Activated CD8-positive, alpha-beta T cell treated with anti-CD3 and anti-CD28 coated beads for 36 hours (primary cell): ENCODE measurements at regions not wholly inside any gene's neighbourhood (a gene's known extent, or its start where the extent isn't known, plus 50 kb on each side); places are given as distances from the start of the nearest gene placed in this dataset.

Experiments
- ATAC-seq: fragments of 200-7000 bp; cut with Tn5 transposase; one replicate; pipeline ENCODE4 v1.10.0; 2021; ENCODE audit warnings: mild to moderate bottlenecking, moderate library complexity
- CTCF ChIA-PET: fragments of 350-600 bp; sonication (Branson Sonifier 250); formaldehyde crosslinking; loops from one replicate; lab custom pipeline; 2021; ENCODE audit warnings: antibody characterized with exemption; lab: Charles Lee
- POLR2A ChIA-PET: fragments of 350-600 bp; sonication (Branson Sonifier 250); formaldehyde crosslinking; loops from one replicate; lab custom pipeline; 2021; ENCODE audit warnings: antibody characterized with exemption; lab: Charles Lee
- DNase-seq: peaks from one replicate; pipeline ENCODE4 v3.0.0-alpha.2; 2020
- H3K27ac Mint-ChIP-seq: one replicate; pipeline ENCODE4 v1.8.0; 2021; ENCODE audit warnings: mild to moderate bottlenecking, mixed read lengths
- H3K27me3 Mint-ChIP-seq: one replicate; pipeline ENCODE4 v1.8.0; 2021; ENCODE audit warnings: mixed read lengths
- H3K36me3 Mint-ChIP-seq: one replicate; pipeline ENCODE4 v1.8.0; 2021; ENCODE audit warnings: low read depth, mixed read lengths
- H3K4me1 Mint-ChIP-seq: one replicate; pipeline ENCODE4 v1.8.0; 2021; ENCODE audit warnings: low read depth, mixed read lengths
- H3K4me3 Mint-ChIP-seq: one replicate; pipeline ENCODE4 v1.8.0; 2021; ENCODE audit warnings: mild to moderate bottlenecking, moderate library complexity, mixed read lengths
- H3K9me3 Mint-ChIP-seq: one replicate; pipeline ENCODE4 v1.8.0; 2021; ENCODE audit warnings: mixed read lengths
- intact Hi-C: fragments of 100-400 bp; cut with micrococcal nuclease; formaldehyde crosslinking; loops from one replicate; pipeline ENCODE4 v1.10.0; 2022
- TF ChIP-seq, protein P1 (sequence below): fragments of 200-600 bp; IDR thresholded peaks from one replicate; pipeline ENCODE4 v1.8.0; 2022; ENCODE audit warnings: antibody characterized with exemption, mild to moderate bottlenecking

DNA sequence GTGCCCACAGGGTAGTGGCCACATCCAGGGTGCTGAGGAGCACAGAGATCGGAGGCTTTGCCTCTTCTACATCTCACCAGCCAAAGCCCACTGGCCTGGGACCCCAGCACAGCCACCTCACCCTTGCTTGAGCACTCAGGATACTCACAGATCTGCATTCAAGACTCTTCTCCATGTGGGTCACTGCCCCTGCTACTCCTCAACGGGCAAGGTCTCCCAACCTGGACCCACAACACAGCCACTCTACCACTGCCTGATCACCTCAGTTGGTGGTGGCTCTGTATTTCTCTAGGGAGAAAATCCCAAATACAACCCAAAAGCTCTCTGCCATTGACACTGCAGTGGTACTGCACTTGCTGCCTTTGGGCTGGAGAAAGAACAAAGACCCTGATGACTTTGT is 190.3 kb upstream of the KLHL4 start:
- Mint-ChIP-seq H3K27me3 (no peaks in the 10 kb centered on the region), H3K4me3 (no peak overlapping the region), H3K27ac (no peak overlapping the region), H3K4me1 (no peaks in the 10 kb centered on the region), H3K36me3 (no peaks in the 10 kb centered on the region), H3K9me3 (no peaks in the 10 kb centered on the region)
- ChIA-PET CTCF (no interaction called here), POLR2A (no interaction called here)
- intact Hi-C loops: no loop called here
- DNase-seq (no peak), ATAC-seq (no peak)
- TF ChIP-seq, protein P1, sequence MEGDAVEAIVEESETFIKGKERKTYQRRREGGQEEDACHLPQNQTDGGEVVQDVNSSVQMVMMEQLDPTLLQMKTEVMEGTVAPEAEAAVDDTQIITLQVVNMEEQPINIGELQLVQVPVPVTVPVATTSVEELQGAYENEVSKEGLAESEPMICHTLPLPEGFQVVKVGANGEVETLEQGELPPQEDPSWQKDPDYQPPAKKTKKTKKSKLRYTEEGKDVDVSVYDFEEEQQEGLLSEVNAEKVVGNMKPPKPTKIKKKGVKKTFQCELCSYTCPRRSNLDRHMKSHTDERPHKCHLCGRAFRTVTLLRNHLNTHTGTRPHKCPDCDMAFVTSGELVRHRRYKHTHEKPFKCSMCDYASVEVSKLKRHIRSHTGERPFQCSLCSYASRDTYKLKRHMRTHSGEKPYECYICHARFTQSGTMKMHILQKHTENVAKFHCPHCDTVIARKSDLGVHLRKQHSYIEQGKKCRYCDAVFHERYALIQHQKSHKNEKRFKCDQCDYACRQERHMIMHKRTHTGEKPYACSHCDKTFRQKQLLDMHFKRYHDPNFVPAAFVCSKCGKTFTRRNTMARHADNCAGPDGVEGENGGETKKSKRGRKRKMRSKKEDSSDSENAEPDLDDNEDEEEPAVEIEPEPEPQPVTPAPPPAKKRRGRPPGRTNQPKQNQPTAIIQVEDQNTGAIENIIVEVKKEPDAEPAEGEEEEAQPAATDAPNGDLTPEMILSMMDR: no peak

DNA sequence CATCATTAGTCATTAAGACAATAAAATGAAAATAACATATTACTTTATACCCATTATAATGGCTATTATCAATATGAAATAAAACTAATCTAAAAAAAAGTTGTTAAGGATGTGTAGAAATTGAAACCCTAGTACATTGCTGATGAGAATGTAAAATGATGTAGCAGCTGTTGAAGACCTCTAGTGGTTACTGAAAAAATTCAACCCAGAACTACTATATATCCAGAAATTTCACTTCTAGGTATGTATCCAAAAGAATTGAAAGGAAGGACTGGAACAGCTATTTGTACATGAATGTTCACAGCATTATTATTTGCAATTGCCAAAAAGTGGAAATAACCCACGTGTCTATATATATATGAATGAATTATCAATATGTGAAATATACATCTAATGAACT is 180.3 kb upstream of the KLHL4 start:
- Mint-ChIP-seq H3K4me3 (no peak overlapping the region), H3K36me3 (no peaks in the 10 kb centered on the region), H3K27ac (no peak overlapping the region), H3K9me3 (no peaks in the 10 kb centered on the region), H3K4me1 (no peaks in the 10 kb centered on the region), H3K27me3 (no peaks in the 10 kb centered on the region)
- ChIA-PET POLR2A (no interaction called here), CTCF (interaction anchor here (0.6 kb wide), 1 partner anchor 165 kb away, joined by 3 read pairs; no protein-coding TSS in a partner anchor)
- DNase-seq: no peak
- no peak for ATAC-seq
- TF ChIP-seq, protein P1: no peak
- intact Hi-C loops: no loop called here

DNA sequence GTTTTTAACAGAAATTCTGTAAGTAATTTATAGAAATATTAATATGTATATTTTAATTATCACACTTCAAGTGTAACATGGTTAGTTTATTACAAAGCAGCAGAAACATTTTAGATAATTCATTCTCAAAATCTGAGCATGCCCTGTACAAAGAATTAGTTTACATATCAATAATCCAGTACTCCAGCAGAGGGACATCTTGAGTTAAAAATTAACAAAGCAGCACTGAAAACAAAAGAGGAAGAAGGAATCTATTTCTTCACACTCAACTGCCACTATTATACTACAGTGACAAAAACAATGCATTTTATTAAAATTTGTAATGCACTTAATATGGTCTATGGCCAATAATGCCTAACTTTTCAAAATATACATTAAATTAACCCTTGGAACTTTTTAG is 179.1 kb upstream of the KLHL4 start:
- H3K4me3 Mint-ChIP-seq: no peak overlapping the region

DNA sequence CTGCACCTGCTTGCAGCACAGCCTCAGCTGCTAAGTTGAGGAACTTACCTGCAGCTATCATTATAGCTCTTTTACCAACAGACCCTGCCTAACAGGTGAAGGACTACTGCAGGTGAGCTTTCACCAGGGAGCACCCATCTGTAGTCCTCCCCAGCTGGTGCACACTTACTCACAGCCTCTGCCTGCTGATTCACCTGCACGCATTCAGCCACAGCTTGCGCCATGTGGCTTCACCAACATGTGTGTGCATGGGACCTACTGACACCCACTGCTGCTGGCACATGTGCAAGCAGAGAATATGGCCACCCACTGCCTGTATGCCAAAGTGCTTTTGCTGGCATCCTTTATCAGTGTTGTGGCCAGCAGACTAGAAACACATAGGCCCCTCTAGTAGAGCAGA is 146.7 kb upstream of the KLHL4 start:
- Mint-ChIP-seq H3K9me3 (no peaks in the 10 kb centered on the region), H3K27me3 (no peaks in the 10 kb centered on the region), H3K27ac (no peak overlapping the region), H3K4me1 (no peaks in the 10 kb centered on the region), H3K4me3 (no peak overlapping the region), H3K36me3 (no peaks in the 10 kb centered on the region)
- CTCF ChIA-PET: no interaction called here
- intact Hi-C loops: no loop called here
- ATAC-seq (no peak), DNase-seq (no peak)
- POLR2A ChIA-PET: interaction anchor here (0.6 kb wide), 1 partner anchor 1556 kb away, joined by 3 read pairs; no protein-coding TSS in a partner anchor
- TF ChIP-seq, protein P1: no peak

More for the DNA sequence above, 179.1 kb upstream of the KLHL4 start:
- Mint-ChIP-seq H3K36me3 (no peaks in the 10 kb centered on the region), H3K27me3 (no peaks in the 10 kb centered on the region), H3K27ac (no peak overlapping the region), H3K4me1 (no peaks in the 10 kb centered on the region), H3K9me3 (no peaks in the 10 kb centered on the region)
- DNase-seq: no peak
- intact Hi-C loops: no loop called here
- no peak for ATAC-seq
- TF ChIP-seq, protein P1: no peak
- POLR2A ChIA-PET: no interaction called here
- CTCF ChIA-PET: no interaction called here

GRCh38 chrX:87374324-87374723 is 143.3 kb upstream of the KLHL4 start:
- H3K4me1 Mint-ChIP-seq: no peaks in the 10 kb centered on the region
- ATAC-seq: no peak
- ChIA-PET CTCF (no interaction called here), POLR2A (no interaction called here)
- no peak overlapping the region for H3K4me3 Mint-ChIP-seq
- no peaks in the 10 kb centered on the region for H3K36me3 Mint-ChIP-seq
- H3K27ac Mint-ChIP-seq: no peak overlapping the region
- TF ChIP-seq, protein P1: no peak
- no peaks in the 10 kb centered on the region for H3K27me3 Mint-ChIP-seq
- H3K9me3 Mint-ChIP-seq: no peaks in the 10 kb centered on the region
- DNase-seq: no peak
- intact Hi-C loops: no loop called here
